GM21786 (cell line): ENCODE measurements at regions not wholly inside any gene's neighbourhood (a gene's known extent, or its start where the extent isn't known, plus 50 kb on each side); places are given as distances from the start of the nearest gene placed in this dataset.
"Not testable (repeated sequence)": the region's sequence is repeated elsewhere in the genome, so short reads cannot be mapped to it uniquely, and the experiment has no call there.

Experiments used
- ATAC-seq: cut with Tn5 transposase; IDR thresholded peaks from one replicate; pipeline ENCODE4 v1.9.1; 2021; ENCODE audit not compliant: unreplicated experiment

GRCh38 chr4:133598779-133599178 is 449.7 kb downstream of the PCDH10 start:
- ATAC-seq = no peak

DNA sequence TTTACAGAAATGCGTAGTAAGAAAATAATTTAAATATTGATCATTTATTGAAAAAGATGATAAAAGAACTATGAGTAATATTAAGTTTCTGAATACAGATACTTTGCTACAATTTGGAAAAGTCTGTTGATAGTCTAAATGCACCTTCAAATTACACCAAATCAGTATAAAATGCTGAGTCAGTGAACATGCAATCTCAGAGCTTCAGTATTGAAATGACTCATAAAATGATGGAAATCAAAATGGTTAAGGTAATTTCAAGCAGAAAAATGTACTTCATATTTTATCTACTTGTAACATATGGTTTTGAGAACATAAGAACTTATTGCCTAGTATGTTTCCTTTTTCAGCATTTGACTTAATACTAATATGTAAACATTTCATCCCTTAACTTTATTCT is 448.2 kb downstream of the PCDH10 start:
- no peak for ATAC-seq

DNA sequence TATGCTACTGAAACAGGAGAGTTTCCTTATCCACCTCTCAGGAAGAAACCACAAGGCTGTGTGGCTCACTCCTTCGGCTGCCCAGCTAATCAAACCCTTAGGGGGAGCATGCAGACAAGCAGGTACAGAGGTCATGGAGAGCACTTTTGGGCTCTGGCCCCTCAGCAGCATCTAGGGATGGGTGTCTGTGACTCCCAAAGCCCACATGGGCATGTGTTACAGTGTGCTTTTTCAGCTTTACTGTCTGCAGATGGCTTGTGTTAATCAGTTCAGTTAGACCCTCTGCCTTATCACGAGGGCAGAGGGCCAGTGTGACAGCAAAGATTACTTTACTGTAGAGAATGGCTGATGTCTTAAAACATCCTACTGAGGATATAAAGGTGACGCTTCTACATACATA is 447.4 kb downstream of the PCDH10 start:
- ATAC-seq = no peak

DNA sequence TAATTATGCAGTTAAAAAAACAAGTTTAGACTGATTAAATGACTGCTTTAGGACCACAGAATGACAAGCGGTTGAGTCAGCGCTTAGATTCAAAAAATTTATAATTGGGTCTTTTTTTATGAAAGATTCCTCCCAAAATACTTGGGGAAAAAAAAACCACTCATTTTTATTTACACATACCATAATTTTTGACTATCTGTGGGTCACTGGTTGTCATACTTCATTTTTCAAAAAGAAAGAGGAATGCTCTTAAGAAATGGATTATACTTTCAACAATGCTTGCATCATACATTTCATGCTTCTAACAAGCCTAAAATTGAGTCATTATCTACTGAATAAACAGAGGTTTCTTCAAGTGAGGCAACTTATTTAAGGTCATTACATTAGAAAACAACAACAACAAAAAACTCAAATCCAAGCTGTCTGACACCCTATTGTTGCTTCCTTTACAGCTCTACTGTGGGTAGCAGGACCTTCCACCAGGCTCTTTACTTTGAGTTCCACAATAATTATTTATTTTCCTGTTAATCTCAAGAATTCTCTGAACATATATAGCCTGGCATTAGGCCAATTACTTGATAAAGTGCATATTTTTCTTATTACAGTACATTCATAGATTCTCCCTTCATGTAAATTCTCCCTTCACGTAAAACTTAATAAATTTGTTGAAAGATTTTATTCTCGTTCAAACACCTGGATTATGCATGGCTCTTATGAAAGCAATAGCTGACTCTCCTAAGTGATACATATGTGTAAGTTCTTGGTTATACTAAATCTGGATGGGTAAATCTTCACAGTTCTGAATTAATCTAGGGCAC is 445.5 kb downstream of the PCDH10 start:
- no peak for ATAC-seq

- no peak for ATAC-seq
These were observed 444.7 kb downstream of the PCDH10 start for GRCh38 chr4:133593764-133594163.

DNA sequence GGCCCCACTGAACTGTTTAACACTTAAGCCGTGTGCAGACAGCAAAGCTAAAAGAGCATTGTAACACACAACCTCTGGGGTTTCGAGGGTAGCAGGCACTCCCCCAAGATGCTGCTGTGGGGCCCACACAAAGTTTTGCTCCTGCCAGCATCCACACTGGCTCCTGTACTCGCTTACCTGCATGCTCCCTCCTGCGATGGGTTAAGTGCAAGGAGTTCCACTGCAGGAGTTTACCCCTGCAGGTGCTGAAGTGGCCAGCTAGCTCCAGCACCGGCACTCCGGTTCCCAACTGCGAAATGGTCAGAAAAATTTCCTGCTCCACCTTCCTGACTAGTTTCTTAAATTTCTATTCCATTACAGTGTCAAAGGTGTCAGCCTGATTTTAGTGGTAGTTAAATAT is 443.5 kb downstream of the PCDH10 start:
- no peak for ATAC-seq

DNA sequence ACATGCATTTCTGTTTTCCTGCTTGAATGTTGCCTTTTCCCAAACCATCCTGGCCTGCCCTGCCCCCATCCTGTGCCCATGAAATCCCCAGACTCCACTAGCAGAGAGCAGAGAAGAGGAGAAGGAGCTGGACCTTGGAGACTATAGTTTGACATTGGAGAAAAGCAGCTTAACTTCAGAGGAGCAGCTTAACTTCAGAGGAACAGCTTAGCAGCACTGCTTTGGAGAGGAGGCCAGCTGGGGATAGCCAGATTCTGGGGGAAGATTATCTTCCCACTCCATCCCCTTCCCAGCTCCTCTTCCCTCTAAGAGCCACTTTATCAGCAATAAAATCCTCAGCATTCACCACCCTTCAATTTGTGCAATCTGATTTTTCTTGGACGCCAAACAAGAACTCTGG is 443.0 kb downstream of the PCDH10 start:
- ATAC-seq = no peak

- no peak for ATAC-seq
These were observed 439.2 kb downstream of the PCDH10 start for GRCh38 chr4:133588306-133588705.

DNA sequence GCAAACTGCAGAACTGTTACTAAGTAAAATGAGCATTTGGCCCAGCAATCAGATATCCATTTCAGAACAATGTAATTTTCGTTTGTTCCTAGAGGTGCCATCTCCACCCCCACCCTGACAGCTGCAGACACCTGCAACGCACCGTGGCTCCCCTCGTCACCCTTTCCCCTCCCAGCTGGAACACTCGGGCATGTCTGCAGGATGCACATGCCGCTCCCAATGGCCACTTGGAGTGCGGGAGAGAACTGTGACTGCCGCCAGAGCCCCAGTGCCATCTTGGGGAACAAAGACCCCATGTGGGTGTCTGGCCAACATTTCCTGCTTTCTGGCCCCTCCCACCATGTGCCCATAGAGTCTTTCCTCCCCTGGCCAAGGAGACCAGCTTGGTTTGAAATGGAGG is 436.2 kb downstream of the PCDH10 start:
- ATAC-seq = no peak

DNA sequence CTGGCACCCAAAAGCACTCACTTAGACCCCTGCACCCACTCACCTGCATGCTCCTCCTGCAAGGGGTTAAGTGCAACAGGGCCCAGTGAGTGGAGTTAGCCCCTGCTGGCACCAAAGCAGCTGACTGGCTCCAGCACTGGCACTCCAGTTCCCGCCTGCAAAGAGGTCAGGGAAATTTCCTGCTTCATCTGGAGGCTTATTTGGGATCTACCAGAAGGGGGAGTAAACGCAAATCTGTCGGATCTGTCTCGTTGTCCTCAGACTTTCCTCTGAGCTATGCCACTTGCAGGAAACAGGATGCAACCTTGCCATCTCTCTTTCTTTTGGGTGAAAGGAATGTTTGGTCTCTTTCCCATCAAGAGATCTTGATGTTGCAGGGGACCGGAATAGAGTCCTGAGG is 435.6 kb downstream of the PCDH10 start:
- no peak for ATAC-seq

GRCh38 chr4:133581996-133582619 is 433.0 kb downstream of the PCDH10 start:
- no peak for ATAC-seq

GRCh38 chr4:133574248-133574647 is 425.2 kb downstream of the PCDH10 start:
- ATAC-seq = no peak

- no peak for ATAC-seq
These were observed 416.3 kb downstream of the PCDH10 start for GRCh38 chr4:133565379-133565778.

DNA sequence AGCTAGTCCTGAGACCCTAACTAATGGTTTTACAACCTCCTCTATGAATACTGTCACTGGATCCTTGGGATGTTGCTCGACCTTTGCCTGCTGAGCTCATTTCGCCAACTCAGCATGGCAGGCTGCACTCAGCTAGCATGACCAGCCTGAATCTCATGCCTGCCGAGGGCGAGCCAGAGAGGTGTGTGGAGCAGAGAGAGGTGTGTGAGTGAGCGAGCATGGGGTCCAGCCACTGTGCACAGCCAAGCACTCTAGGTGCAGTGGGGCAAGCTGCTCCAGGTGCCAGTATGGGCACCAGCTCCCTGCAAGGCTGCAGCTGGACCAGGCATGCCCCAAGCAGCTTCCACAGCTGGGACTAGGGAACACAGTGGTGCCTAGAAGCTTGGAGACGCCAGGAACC is 410.9 kb downstream of the PCDH10 start:
- ATAC-seq = no peak

DNA sequence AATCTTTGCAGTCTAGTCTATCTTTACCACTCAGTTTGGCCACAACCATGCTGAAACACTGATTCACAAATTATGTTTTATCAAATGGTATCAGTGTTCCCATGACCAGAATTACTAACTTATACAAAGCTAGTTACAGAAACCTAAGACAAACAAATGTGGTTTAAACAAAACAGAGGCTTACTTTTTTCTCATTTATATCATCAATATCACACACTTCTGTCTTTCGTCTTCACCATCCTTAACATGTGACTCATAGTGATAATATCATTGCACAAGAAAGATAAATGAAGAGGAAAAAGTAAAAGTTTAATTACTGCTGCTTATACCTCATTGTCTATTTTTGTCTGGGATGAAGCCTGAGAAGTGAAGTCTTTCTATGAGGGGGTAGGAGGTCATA is 406.6 kb downstream of the PCDH10 start:
- ATAC-seq = no peak

GRCh38 chr4:133550436-133550835 is 401.3 kb downstream of the PCDH10 start:
- ATAC-seq = no peak

GRCh38 chr4:133544097-133544496 is 395.0 kb downstream of the PCDH10 start:
- no peak for ATAC-seq

- ATAC-seq = no peak
These were observed 388.7 kb downstream of the PCDH10 start for GRCh38 chr4:133537780-133538281.

GRCh38 chr4:133534224-133534623 is 385.1 kb downstream of the PCDH10 start:
- not testable (repeated sequence) for ATAC-seq

GRCh38 chr4:133524369-133524768 is 375.3 kb downstream of the PCDH10 start:
- no peak for ATAC-seq

DNA sequence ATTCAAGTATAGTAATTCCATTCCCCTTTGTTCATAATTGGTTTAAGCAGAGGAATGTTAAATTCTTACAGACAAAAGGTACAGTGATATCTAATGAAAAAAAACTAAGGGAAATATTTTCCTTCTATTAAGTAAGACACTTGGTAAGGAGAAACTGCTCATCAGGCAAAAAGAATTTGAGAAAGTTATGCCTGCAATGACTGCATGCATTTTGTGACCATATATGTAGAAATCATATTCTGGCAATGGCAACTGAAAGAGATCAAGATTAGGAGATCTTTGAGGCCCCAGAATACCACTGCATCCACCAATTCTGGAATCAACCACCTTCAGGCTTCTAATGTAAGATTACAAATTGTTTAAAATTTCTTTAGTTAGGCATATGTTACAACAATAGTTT is 364.8 kb downstream of the PCDH10 start:
- no peak for ATAC-seq

DNA sequence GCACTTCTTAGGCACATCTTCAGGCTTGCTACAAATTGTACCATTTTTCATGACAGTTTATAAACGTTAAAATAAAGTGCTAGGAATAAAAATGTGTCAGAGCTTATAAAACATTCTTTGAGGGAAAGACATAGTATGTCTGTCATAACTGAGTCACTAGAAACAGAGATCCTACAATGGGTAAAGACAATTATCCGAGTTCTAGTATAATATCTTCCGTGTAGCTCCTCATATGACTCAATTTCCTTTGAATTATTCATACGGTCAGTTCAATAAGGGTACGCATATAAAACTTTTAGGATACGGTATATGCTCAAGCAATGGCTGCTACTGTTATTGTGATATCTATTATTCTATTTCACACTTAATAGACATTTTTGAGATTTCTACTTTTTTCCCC is 349.1 kb downstream of the PCDH10 start:
- ATAC-seq = no peak
